DND-41 (cell line): ENCODE measurements at regions not wholly inside any gene's neighbourhood (a gene's known extent, or its start where the extent isn't known, plus 50 kb on each side); places are given as distances from the start of the nearest gene placed in this dataset.

ENCODE experiments used
- EZH2 ChIP-seq: IDR thresholded peaks from 3 replicates; pipeline ENCODE4 v1.6.1; 2012; ENCODE audit warnings: borderline replicate concordance, low read depth, mild to moderate bottlenecking, moderate library complexity, low read length, inconsistent platforms; ENCODE audit not compliant: severe bottlenecking
- TF ChIP-seq, protein P1 (sequence below): IDR thresholded peaks from 2 replicates; pipeline ENCODE4 v1.5.1; 2012; ENCODE audit warnings: borderline replicate concordance, low read length, moderate library complexity, mild to moderate bottlenecking; ENCODE audit not compliant: poor library complexity, severe bottlenecking; ENCODE audit errors: extremely low read depth

GRCh38 chr2:20526708-20527107 lies 79.8 kb downstream of the RHOB start:
- no peak for TF ChIP-seq EZH2
- TF ChIP-seq, protein P1, sequence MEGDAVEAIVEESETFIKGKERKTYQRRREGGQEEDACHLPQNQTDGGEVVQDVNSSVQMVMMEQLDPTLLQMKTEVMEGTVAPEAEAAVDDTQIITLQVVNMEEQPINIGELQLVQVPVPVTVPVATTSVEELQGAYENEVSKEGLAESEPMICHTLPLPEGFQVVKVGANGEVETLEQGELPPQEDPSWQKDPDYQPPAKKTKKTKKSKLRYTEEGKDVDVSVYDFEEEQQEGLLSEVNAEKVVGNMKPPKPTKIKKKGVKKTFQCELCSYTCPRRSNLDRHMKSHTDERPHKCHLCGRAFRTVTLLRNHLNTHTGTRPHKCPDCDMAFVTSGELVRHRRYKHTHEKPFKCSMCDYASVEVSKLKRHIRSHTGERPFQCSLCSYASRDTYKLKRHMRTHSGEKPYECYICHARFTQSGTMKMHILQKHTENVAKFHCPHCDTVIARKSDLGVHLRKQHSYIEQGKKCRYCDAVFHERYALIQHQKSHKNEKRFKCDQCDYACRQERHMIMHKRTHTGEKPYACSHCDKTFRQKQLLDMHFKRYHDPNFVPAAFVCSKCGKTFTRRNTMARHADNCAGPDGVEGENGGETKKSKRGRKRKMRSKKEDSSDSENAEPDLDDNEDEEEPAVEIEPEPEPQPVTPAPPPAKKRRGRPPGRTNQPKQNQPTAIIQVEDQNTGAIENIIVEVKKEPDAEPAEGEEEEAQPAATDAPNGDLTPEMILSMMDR = no peak
